Endodermal cell (in vitro differentiated cells): ENCODE measurements at regions not wholly inside any gene's neighbourhood (a gene's known extent, or its start where the extent isn't known, plus 50 kb on each side); places are given as distances from the start of the nearest gene placed in this dataset.

Experiments used
- DNase-seq: peaks from one replicate; pipeline ENCODE4 v3.0.0-alpha.2; 2017
- H3K27ac ChIP-seq: 2 replicates; pipeline ENCODE4 v1.5.1; 2013; ENCODE audit warnings: mild to moderate bottlenecking, low read depth, low read length, moderate library complexity
- H3K27me3 ChIP-seq: 2 replicates; pipeline ENCODE4 v1.6.1; 2013; ENCODE audit warnings: mild to moderate bottlenecking, low read length, moderate library complexity; ENCODE audit not compliant: insufficient read depth, control insufficient read depth, poor library complexity, severe bottlenecking
- H3K36me3 ChIP-seq: 2 replicates; pipeline ENCODE4 v1.7.0; 2013; ENCODE audit warnings: mild to moderate bottlenecking, low read length, moderate library complexity; ENCODE audit not compliant: control insufficient read depth, insufficient read depth
- H3K4me1 ChIP-seq: one replicate; pipeline ENCODE4 v1.7.0; 2013; ENCODE audit warnings: low read length; ENCODE audit not compliant: control insufficient read depth, insufficient read depth
- H3K4me3 ChIP-seq: 2 replicates; pipeline ENCODE4 v1.5.1; 2013; ENCODE audit warnings: mild to moderate bottlenecking, low read length, moderate library complexity
- H3K9ac ChIP-seq: 2 replicates; pipeline ENCODE4 v1.6.1; 2013; ENCODE audit warnings: mild to moderate bottlenecking, low read length, moderate library complexity; ENCODE audit not compliant: poor library complexity, severe bottlenecking; ENCODE audit errors: extremely low read depth
- H3K9me3 ChIP-seq: 2 replicates; pipeline ENCODE4 v1.6.1; 2013; ENCODE audit warnings: mild to moderate bottlenecking, low read length, moderate library complexity; ENCODE audit not compliant: control insufficient read depth
- H3K27ac Mint-ChIP-seq: 2 replicates; pipeline ENCODE4 v1.8.0; 2020; ENCODE audit warnings: mixed read lengths
- H3K27me3 Mint-ChIP-seq: 2 replicates; pipeline ENCODE4 v1.8.0; 2021; ENCODE audit warnings: mild to moderate bottlenecking, mixed read lengths; ENCODE audit not compliant: insufficient read depth
- H3K36me3 Mint-ChIP-seq: 2 replicates; pipeline ENCODE4 v1.8.0; 2020; ENCODE audit warnings: low read depth, mixed read lengths
- H3K4me1 Mint-ChIP-seq: 2 replicates; pipeline ENCODE4 v1.8.0; 2020; ENCODE audit warnings: mixed read lengths
- H3K4me3 Mint-ChIP-seq: 2 replicates; pipeline ENCODE4 v1.8.0; 2020; ENCODE audit warnings: mild to moderate bottlenecking, moderate library complexity, mixed read lengths
- H3K9me3 Mint-ChIP-seq: 2 replicates; pipeline ENCODE4 v1.8.0; 2020; ENCODE audit warnings: mild to moderate bottlenecking, mixed read lengths
- CTCF ChIP-seq: fragments of 200-600 bp; sonication (generic); conservative IDR thresholded peaks from 2 replicates; pipeline ENCODE4 v1.5.0; 2021; ENCODE audit warnings: antibody characterized with exemption, mild to moderate bottlenecking
- WGBS, 2 experiments: methylation state at CpG; one replicate each; pipeline versions ENCODE4 v1.1.5 to v1.1.7; 2013; ENCODE audit warnings: missing lambda C conversion rate in 2 of 2, mixed read lengths in 1 of 2; ENCODE audit not compliant: insufficient coverage in 1 of 2, insufficient read length in 1 of 2; 5-methylcytosine and 5-hydroxymethylcytosine counted together

GRCh38 chrX:45381366-45381765 is 180.7 kb upstream of the DIPK2B start:
- peaks cover 58% of the 10 kb centered on the region for H3K9me3 Mint-ChIP-seq
- Histone ChIP-seq H3K4me3 (no peak overlapping the region), H3K4me1 (no peaks in the 10 kb centered on the region), H3K9ac (no peak overlapping the region), H3K27me3 (no peaks in the 10 kb centered on the region), H3K9me3 (no peaks in the 10 kb centered on the region), H3K27ac (no peak overlapping the region), H3K36me3 (no peaks in the 10 kb centered on the region)
- H3K4me1 Mint-ChIP-seq, result no peaks in the 10 kb centered on the region
- no peak overlapping the region for H3K4me3 Mint-ChIP-seq
- WGBS, 2 experiments, result 92 to 96% methylated on average over 8 to 24 of the region's 24 CpGs
- no peak overlapping the region for H3K27ac Mint-ChIP-seq
- H3K27me3 Mint-ChIP-seq, result no peaks in the 10 kb centered on the region
- no peak for DNase-seq
- no peak for TF ChIP-seq CTCF
- H3K36me3 Mint-ChIP-seq, result no peaks in the 10 kb centered on the region

DNA sequence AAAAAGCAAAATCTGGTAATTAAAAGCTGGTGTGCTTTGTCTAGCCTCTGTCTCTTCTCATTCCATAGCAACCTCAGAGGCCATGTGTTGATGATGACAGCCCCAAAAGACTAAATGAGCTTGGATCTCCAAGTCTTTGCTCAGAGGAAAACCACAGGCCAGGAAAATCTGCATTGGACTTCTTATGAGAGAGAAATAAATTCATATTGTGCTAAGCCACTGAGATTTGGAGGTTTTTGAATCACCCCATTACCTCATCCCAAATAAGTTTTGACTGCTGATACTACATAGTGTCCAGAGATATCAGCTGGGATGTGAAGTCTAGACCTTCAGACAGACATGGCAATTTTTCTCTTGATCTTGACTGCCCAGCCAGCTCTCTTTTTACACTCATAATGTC is 178.6 kb upstream of the DIPK2B start:
- TF ChIP-seq CTCF, result no peak
- no peaks in the 10 kb centered on the region for H3K4me1 Mint-ChIP-seq
- no peaks in the 10 kb centered on the region for H3K36me3 Mint-ChIP-seq
- peaks cover 69% of the 10 kb centered on the region for H3K9me3 Mint-ChIP-seq
- Histone ChIP-seq H3K4me1 (no peaks in the 10 kb centered on the region), H3K9ac (no peak overlapping the region), H3K27me3 (no peaks in the 10 kb centered on the region), H3K27ac (no peak overlapping the region), H3K9me3 (peaks cover 2% of the 10 kb centered on the region), H3K4me3 (no peak overlapping the region), H3K36me3 (no peaks in the 10 kb centered on the region)
- H3K27me3 Mint-ChIP-seq, result no peaks in the 10 kb centered on the region
- H3K27ac Mint-ChIP-seq, result no peak overlapping the region
- no peak overlapping the region for H3K4me3 Mint-ChIP-seq
- DNase-seq, result no peak

DNA sequence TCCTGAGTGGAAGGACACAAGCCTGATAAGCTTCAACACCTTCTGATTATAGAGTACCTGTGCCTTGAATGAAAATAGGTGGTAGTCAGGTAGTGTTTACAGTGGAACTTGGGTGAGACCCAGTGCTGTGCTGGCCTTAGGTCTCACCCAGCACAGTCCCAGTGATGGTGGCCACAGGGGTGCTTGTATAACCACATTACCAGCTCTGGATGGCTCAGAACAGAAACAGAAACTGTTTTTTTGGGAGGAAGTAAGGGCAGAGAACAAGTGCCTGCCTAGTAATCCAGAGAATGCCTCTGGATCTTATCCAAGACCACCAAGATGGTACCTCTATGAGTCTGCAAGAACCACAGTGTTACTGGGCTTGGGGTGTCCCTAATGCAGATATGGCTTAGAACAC is 171.5 kb upstream of the DIPK2B start:
- Histone ChIP-seq H3K4me3 (no peak overlapping the region), H3K9ac (no peak overlapping the region), H3K27ac (no peak overlapping the region), H3K36me3 (no peaks in the 10 kb centered on the region), H3K4me1 (no peaks in the 10 kb centered on the region), H3K9me3 (peaks cover 27% of the 10 kb centered on the region), H3K27me3 (no peaks in the 10 kb centered on the region)
- Mint-ChIP-seq H3K4me3 (no peak overlapping the region), H3K27me3 (no peaks in the 10 kb centered on the region), H3K9me3 (peaks cover 93% of the 10 kb centered on the region), H3K36me3 (no peaks in the 10 kb centered on the region), H3K27ac (no peak overlapping the region), H3K4me1 (no peaks in the 10 kb centered on the region)
- no peak for TF ChIP-seq CTCF
- no peak for DNase-seq
